SH-SY5Y (cell line): ENCODE measurements at regions not wholly inside any gene's neighbourhood (a gene's known extent, or its start where the extent isn't known, plus 50 kb on each side); places are given as distances from the start of the nearest gene placed in this dataset.

Experiments used
- GATA2 ChIP-seq: IDR thresholded peaks from 2 replicates; pipeline ENCODE4 v1.6.1; 2011; ENCODE audit warnings: mild to moderate bottlenecking, low read depth, low read length
- GATA3 ChIP-seq: IDR thresholded peaks from 2 replicates; pipeline ENCODE4 v1.6.1; 2011; ENCODE audit warnings: low read depth, mild to moderate bottlenecking, low read length, moderate library complexity

- TF ChIP-seq GATA3 = no peak
- TF ChIP-seq GATA2 = no peak
Observed at GRCh38 chr16:6133009-6133557, 1035.5 kb upstream of the EEF2KMT start.

DNA sequence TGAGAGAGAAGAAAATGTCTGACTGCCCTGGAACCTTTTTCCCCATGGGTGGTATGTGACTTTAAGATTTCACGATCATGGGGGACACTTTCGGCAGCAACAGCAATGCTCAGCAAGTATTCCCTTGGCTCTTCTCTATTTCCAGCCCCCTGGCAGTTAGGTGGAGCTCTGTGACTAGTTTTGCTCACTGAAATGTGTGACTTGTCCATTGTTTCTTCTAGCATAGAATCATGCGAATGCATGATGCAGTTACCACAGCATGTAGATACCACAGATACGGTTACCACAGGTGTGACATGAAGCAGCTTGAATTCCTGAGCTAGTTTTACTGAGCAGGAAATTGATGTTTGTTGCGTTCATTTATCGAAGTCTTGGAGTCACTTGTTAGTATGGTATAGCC lies 1034.5 kb upstream of the EEF2KMT start:
- TF ChIP-seq GATA2 (no peak), GATA3 (no peak)

GRCh38 chr16:6131526-6132050 lies 1034.0 kb upstream of the EEF2KMT start:
- no peak for TF ChIP-seq GATA2

DNA sequence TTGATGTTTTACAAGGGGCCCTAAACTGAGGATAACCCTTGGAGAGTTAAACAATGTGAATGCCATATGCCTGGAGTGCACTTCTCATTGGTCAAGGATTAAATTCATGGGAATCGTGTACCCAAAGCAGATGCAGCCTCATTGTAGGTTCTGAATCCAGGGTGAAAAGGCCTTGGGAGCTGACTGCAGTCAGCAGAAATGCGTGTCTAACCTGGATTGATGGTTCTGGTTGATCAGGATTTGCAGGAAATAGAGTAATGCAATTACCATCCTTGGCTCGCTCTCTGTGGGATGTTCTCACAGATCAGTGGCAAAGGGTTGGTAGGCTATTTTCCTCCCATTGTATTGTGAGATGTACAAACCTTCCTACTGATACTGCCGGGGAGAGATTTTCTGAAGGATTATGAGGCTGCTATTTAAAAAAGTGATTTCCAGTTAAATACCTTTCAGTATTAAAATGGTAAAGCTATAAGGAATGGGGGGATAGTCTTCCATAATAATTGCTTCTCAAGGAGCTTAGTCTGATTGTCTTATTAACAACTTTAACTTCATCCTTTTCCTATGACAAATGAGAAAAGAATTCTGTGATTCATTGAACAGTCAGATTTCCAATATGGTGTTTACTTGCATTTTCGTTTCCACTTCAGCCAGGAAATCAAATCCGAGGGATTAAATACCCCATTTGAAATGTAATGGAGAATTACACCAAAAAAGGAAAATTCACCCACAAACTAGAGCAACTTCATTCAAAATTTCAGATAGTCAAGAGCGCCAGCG lies 1028.1 kb upstream of the EEF2KMT start:
- TF ChIP-seq GATA2 (no peak), GATA3 (no peak)

GRCh38 chr16:6124136-6124535 lies 1026.5 kb upstream of the EEF2KMT start:
- TF ChIP-seq GATA3 (no peak), GATA2 (no peak)

DNA sequence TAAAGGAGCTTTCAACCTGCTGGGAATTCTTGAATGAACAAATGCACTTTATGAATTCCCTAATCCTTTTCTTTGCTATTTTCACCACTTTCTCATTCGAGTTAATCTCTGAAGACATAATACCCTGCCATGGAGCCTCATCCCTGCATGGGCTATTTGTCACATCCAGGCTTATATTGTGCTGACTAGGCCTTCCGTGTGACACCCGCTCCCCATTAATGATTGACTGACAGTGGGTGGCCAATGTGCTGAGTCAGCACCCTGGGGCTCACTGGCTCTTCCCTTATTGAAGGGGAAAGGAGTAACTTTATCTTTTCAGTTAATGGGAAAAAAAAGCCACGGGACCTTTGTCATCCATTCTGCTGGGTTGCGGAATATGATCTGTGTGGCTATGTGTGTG lies 1024.8 kb upstream of the EEF2KMT start:
- no peak for TF ChIP-seq GATA3
- no peak for TF ChIP-seq GATA2

DNA sequence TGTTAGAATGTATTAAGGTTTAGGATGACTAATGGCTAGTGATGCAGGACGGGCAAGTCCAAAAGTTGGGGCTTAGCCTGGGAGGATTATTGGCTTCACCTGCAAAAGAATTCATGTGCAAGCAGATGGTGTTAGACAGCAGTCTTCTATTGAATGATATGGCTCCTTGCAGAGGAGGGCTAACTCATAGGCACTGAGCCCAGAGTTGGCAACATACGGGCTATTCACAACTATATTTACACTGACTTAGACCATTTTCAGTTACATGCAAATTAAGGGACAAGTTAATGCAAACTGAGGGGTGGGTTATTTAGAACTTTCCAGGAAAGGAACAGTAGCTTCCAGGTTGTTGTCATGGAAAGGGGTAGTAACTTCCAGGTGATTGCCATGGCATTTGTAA lies 1017.1 kb upstream of the EEF2KMT start:
- no peak for TF ChIP-seq GATA2
- TF ChIP-seq GATA3 = no peak

GRCh38 chr16:6113749-6114148 lies 1016.2 kb upstream of the EEF2KMT start:
- no peak for TF ChIP-seq GATA2
- TF ChIP-seq GATA3 = no peak

DNA sequence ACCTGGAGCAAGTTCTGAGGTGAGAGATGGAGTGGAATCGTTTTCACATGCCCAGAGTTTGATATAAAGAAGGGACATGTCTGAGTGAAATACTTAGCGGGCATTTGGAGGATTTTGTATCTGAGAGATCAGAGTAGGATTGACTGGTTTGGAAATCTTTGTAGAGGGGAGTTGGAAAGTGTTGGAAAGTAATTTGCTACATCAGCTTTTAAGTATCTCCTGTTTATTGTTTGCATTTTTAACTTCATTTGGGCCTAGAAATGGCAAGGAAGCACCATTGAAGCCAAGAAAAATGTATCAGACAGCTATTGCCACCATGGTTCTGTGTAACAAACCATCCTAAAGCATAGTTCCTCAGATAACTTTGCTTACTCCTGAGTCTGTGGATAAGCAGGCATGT lies 1015.1 kb upstream of the EEF2KMT start:
- TF ChIP-seq GATA3 (no peak), GATA2 (no peak)

- TF ChIP-seq GATA3 (no peak), GATA2 (no peak)
Observed at GRCh38 chr16:6111390-6111789, 1013.8 kb upstream of the EEF2KMT start.

DNA sequence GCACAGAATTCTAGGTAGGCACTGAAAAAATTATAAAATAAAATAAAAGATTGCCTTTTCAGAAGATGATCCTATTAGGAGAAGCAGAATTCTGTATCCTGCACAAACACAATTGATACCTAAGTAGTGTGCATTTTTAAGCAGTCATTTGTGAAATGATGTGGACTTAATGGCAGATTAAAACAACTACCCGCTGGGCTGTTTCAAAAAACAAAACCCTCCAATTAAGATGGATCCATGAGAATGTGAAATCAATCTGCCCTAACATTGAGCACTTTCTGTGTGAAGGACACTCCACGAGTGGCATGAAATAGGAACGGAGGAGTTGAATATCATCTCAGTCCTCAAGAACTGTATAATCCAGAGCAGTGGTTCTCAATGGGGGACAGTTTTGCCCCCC lies 1012.8 kb upstream of the EEF2KMT start:
- TF ChIP-seq GATA2 (no peak), GATA3 (no peak)

DNA sequence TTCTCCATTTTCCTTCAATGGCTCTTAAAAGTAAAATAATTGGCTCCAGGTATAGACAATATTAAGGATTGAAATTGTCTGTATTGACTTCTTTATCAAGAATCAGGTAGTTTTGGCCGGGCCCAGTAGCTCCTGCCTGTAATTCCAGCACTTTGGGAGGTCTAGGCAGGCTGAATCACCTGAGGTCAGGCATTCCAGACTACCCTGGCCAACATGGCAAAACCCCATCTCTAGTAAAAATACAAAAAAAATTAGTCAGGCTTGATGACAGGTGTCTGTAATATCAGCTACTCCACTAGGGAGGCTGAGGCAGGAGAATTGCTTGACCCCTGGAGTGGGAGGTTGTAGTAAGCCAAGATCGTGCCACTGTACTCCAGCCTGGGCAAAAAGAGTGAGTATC lies 1008.5 kb upstream of the EEF2KMT start:
- TF ChIP-seq GATA2 (no peak), GATA3 (no peak)

- TF ChIP-seq GATA3 (no peak), GATA2 (no peak)
Observed at GRCh38 chr16:6105115-6105514, 1007.5 kb upstream of the EEF2KMT start.

GRCh38 chr16:6104428-6104827 lies 1006.8 kb upstream of the EEF2KMT start:
- TF ChIP-seq GATA2 (no peak), GATA3 (no peak)

DNA sequence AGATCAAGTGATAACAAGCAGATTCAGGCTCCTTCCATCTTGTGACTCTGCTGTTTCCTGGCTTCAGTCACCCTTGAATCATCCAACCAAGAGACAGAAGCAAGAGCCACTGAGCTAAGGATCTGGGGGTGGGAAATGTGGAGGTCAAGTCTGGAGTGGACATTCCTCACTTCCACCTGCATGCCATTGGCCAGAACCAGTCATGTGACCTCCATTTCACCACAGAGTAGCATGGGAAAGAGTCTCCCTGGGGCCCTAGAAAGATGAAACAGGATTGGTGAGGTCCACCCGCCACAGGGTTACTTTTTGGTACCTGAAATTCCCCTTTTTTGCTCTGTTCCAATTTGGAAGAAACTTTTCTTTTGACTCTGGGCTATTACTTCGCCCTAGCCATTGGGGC lies 1006.0 kb upstream of the EEF2KMT start:
- TF ChIP-seq GATA2 = no peak
- no peak for TF ChIP-seq GATA3

DNA sequence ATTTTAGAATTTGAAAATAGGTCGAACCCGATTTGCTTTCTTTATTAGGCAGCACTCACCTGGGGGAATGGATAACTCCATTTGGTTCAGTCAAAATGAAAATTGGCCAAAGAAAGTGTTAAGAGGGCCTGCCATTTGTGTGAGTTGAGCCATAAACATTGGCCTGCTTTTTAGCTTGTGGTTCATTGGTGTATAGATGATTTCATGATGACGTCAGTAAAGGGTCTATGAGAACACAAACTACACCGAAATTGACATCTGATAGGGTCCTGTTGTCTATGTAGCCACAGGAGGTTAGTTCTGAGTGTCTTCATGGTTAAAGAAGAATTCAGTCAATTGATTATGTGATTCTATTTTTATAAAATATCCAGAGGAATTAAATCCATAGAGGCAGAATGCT lies 1001.5 kb upstream of the EEF2KMT start:
- no peak for TF ChIP-seq GATA3
- no peak for TF ChIP-seq GATA2
